ENCODE measurements at regions not wholly inside any gene's neighbourhood (a gene's known extent, or its start where the extent isn't known, plus 50 kb on each side); places are given as distances from the start of the nearest gene placed in this dataset.

GRCh38 chr2:215651412-215651811, 215.5 kb upstream of the FN1 start:
- no peak for TF ChIP-seq ZNF780A (CRISPR knock-in tag; IDR thresholded peaks at IDR 0.05)
- TF ChIP-seq KAT8 (IDR thresholded peaks at IDR 0.05; ENCODE audit: low read depth): no peak
